ENCODE measurements at regions not wholly inside any gene's neighbourhood (a gene's known extent, or its start where the extent isn't known, plus 50 kb on each side); places are given as distances from the start of the nearest gene placed in this dataset.

GRCh38 chr11:115056514-115056913, 378.2 kb downstream of the NXPE2 start:
- TF ChIP-seq CTCF (conservative IDR thresholded peaks at IDR 0.05 in 1 of 2, IDR thresholded peaks at IDR 0.05 in 1 of 2; ENCODE audit: low read depth in 1 of 2, low read length in 2 of 2) (no peak), EZH2 (IDR thresholded peaks at IDR 0.05; ENCODE audit: low read length, missing control alignments) (no peak)
